Activated CD4-positive, alpha-beta T cell treated with anti-CD3 and anti-CD28 coated beads, Interleukin-2, amount 50 U/mL, for 48 hours (primary cell): ENCODE measurements at regions not wholly inside any gene's neighbourhood (a gene's known extent, or its start where the extent isn't known, plus 50 kb on each side); places are given as distances from the start of the nearest gene placed in this dataset.

Source experiments
- DNase-seq, 2 experiments: peaks; one replicate each; pipeline ENCODE4 v3.0.0-alpha.2; 2020

- DNase-seq, result no peak
Observed at GRCh38 chr2:193590831-193591230, 1396.1 kb upstream of the TMEFF2 start.

- DNase-seq, result no peak
Observed at GRCh38 chr2:193584522-193584938, 1389.8 kb upstream of the TMEFF2 start.

- no peak for DNase-seq
Observed at GRCh38 chr2:193583638-193584400, 1389.1 kb upstream of the TMEFF2 start.

- no peak for DNase-seq
Observed at GRCh38 chr2:193581807-193582206, 1387.1 kb upstream of the TMEFF2 start.

GRCh38 chr2:193580176-193580950, 1385.6 kb upstream of the TMEFF2 start:
- DNase-seq, result no peak

- no peak for DNase-seq
Observed at GRCh38 chr2:193566886-193567285, 1372.2 kb upstream of the TMEFF2 start.

- no peak for DNase-seq
Observed at GRCh38 chr2:193566276-193566675, 1371.5 kb upstream of the TMEFF2 start.

GRCh38 chr2:193562031-193562430, 1367.3 kb upstream of the TMEFF2 start:
- DNase-seq, result no peak

- DNase-seq, result no peak
Observed at GRCh38 chr2:193561054-193561453, 1366.3 kb upstream of the TMEFF2 start.

- no peak for DNase-seq
Observed at GRCh38 chr2:193556766-193557470, 1362.2 kb upstream of the TMEFF2 start.

- DNase-seq, result no peak
Observed at GRCh38 chr2:193549661-193550060, 1354.9 kb upstream of the TMEFF2 start.

- DNase-seq, result no peak
Observed at GRCh38 chr2:193542762-193543161, 1348.0 kb upstream of the TMEFF2 start.

GRCh38 chr2:193539188-193539587, 1344.5 kb upstream of the TMEFF2 start:
- DNase-seq, result no peak

- no peak for DNase-seq
Observed at GRCh38 chr2:193538061-193538460, 1343.3 kb upstream of the TMEFF2 start.

- DNase-seq, result no peak
Observed at GRCh38 chr2:193537531-193537930, 1342.8 kb upstream of the TMEFF2 start.

- no peak for DNase-seq
Observed at GRCh38 chr2:193528458-193528857, 1333.7 kb upstream of the TMEFF2 start.

- DNase-seq, result no peak
Observed at GRCh38 chr2:193527146-193527545, 1332.4 kb upstream of the TMEFF2 start.

GRCh38 chr2:193523662-193524061, 1328.9 kb upstream of the TMEFF2 start:
- DNase-seq, result no peak

GRCh38 chr2:193521523-193521922, 1326.8 kb upstream of the TMEFF2 start:
- no peak for DNase-seq

GRCh38 chr2:193520709-193521458, 1326.2 kb upstream of the TMEFF2 start:
- DNase-seq, result no peak

GRCh38 chr2:193518041-193518817, 1323.5 kb upstream of the TMEFF2 start:
- no peak for DNase-seq

GRCh38 chr2:193517615-193518014, 1322.9 kb upstream of the TMEFF2 start:
- no peak for DNase-seq
